ENCODE measurements at regions not wholly inside any gene's neighbourhood (a gene's known extent, or its start where the extent isn't known, plus 50 kb on each side); places are given as distances from the start of the nearest gene placed in this dataset.

DNA sequence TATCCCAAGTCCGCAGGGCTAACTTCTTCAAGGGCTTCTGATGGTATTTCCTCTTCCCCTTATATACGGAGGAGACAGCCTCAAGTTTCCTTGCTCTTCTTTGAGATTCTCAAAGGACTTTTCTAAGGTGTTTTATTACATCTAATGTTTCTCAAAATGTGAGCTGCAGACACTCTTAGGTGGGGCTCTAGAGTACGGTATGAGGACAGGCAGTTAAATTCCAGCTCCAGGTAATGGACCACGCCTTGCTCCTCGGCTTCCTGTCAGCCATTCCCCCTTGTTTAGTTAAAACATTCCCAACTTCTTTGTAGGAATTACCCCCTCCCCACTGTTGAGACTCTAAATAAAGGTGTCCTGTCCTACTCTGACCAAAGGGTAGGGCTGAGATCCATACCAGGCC lies 131.9 kb downstream of the IRS1 start:
- no peak for TF ChIP-seq TP53 (CRISPR knock-in tag; IDR thresholded peaks at IDR 0.05)
- TF ChIP-seq POLR2AphosphoS2 (conservative IDR thresholded peaks at IDR 0.05; ENCODE audit: low read length) = no peak
- no peak for TF ChIP-seq HOXB5 (CRISPR knock-in tag; IDR thresholded peaks at IDR 0.05)
- no peak for TF ChIP-seq CHD4 (IDR thresholded peaks at IDR 0.05; ENCODE audit: borderline replicate concordance)
- no peak for TF ChIP-seq PBX3 (IDR thresholded peaks at IDR 0.05)
- TF ChIP-seq ZC3H11A (IDR thresholded peaks at IDR 0.05) = no peak
- TF ChIP-seq PHF8 (IDR thresholded peaks at IDR 0.05; ENCODE audit: borderline replicate concordance, low read depth) = no peak
- no peak for TF ChIP-seq ZNF302 (CRISPR knock-in tag; IDR thresholded peaks at IDR 0.05)
- no peak for TF ChIP-seq RAD21 (conservative IDR thresholded peaks at IDR 0.05 in 1 of 2, IDR thresholded peaks at IDR 0.05 in 1 of 2)
- Histone ChIP-seq H3K4me3 (no peak overlapping the region), H3K4me1 (no peaks in the 10 kb centered on the region), H3K27ac (0 out of 6 replicates have a peak overlapping the region, but pooled peaks of 1 of the 2 experiments have one; percentile 1), H3K4me2 (no peak overlapping the region), H3K9me3 (no peaks in the 10 kb centered on the region)
- WGBS (ENCODE audit: missing lambda C conversion rate) = 68% methylated on average over 5 of the region's 5 CpGs
- DNase-seq (ENCODE audit: low read depth in 1 of 2, low spot score in 1 of 2) (no peak), ATAC-seq (no peak), FAIRE-seq (no peak)
- ChIA-PET CTCF (interaction anchor here (1.0 kb wide), 1 partner anchor 102 kb away, joined by 3 read pairs; no protein-coding TSS in a partner anchor), POLR2A (no interaction called here)

DNA sequence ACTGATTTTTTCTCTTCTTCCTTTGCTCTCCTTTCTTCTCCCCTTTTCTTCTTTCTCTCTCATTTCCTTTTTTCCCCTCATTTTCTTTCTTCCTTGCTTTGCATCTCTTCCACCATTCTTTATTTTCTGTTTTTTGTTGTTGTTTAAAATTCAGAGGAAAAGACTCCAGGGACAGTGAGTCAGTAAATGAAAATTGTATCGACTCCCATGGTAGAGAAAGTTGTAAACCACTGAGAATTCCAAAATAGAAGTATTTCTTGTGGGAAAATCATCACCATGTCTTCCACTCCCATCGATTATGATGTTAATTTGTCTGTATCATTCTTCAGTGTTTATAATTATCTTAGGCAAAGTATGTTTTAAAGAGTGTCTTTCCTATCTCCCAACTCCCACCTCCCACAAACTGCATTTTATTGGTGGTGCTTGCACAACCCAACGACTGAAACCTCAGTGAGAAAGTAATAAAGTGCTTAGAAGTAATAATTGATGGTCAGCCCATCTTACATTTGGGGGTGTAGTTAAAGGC lies 134.3 kb downstream of the IRS1 start:
- FAIRE-seq (no peak), ATAC-seq (no peak), DNase-seq (ENCODE audit: low read depth in 1 of 2, low spot score in 1 of 2) (no peak)
- ChIA-PET POLR2A (no interaction called here), CTCF (no interaction called here)
- Histone ChIP-seq H3K4me2 (no peak overlapping the region), H3K4me3 (no peak overlapping the region), H3K4me1 (peaks cover 19% of the 10 kb centered on the region), H3K27ac (no peak overlapping the region), H3K9me3 (no peaks in the 10 kb centered on the region)
- no peak for TF ChIP-seq HDAC2 (IDR thresholded peaks at IDR 0.05)
- TF ChIP-seq BHLHE40 (IDR thresholded peaks at IDR 0.05; ENCODE audit: low read depth, low read length) = no peak
- TF ChIP-seq HOXB5 (CRISPR knock-in tag; IDR thresholded peaks at IDR 0.05) = no peak
- no peak for TF ChIP-seq CBX2 (IDR thresholded peaks at IDR 0.05; ENCODE audit: borderline replicate concordance, low read depth)
- TF ChIP-seq FOSB (CRISPR knock-in tag; IDR thresholded peaks at IDR 0.05) = no peak
- no peak for TF ChIP-seq HES2 (IDR thresholded peaks at IDR 0.05)
- TF ChIP-seq, protein P1, sequence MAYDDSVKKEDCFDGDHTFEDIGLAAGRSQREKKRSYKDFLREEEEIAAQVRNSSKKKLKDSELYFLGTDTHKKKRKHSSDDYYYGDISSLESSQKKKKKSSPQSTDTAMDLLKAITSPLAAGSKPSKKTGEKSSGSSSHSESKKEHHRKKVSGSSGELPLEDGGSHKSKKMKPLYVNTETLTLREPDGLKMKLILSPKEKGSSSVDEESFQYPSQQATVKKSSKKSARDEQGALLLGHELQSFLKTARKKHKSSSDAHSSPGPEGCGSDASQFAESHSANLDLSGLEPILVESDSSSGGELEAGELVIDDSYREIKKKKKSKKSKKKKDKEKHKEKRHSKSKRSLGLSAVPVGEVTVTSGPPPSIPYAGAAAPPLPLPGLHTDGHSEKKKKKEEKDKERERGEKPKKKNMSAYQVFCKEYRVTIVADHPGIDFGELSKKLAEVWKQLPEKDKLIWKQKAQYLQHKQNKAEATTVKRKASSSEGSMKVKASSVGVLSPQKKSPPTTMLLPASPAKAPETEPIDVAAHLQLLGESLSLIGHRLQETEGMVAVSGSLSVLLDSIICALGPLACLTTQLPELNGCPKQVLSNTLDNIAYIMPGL (CRISPR knock-in tag; IDR thresholded peaks at IDR 0.05; ENCODE audit: borderline replicate concordance) = no peak
- TF ChIP-seq USF2 (IDR thresholded peaks at IDR 0.05) = no peak
- no peak for TF ChIP-seq MAZ (IDR thresholded peaks at IDR 0.05; ENCODE audit: borderline replicate concordance, low read depth, low read length)
- TF ChIP-seq HEYL (CRISPR knock-in tag; IDR thresholded peaks at IDR 0.05) = no peak
- TF ChIP-seq, protein P2, sequence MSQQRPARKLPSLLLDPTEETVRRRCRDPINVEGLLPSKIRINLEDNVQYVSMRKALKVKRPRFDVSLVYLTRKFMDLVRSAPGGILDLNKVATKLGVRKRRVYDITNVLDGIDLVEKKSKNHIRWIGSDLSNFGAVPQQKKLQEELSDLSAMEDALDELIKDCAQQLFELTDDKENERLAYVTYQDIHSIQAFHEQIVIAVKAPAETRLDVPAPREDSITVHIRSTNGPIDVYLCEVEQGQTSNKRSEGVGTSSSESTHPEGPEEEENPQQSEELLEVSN (IDR thresholded peaks at IDR 0.05; ENCODE audit: borderline replicate concordance, low read depth) = no peak
- WGBS (ENCODE audit: missing lambda C conversion rate) = 38% methylated on average over 3 of the region's 3 CpGs

DNA sequence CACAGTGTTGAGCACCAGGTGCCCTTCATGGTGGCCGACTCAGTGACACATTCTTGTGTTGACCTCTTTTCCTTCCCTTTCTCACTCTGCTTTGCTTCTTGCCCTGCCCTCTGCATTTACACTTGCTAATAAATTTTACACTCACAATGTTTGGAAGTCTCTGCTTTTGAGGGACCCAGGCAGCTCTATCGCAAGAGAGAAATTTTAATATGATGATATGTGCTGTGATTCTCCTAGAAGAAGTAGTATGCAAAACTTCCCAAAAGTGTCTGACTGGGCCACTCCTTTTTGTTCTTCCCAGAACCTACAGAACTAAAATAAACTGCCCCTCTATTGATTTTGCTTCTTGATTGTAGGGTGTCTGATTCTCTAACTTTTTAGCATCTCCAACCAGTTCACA lies 135.0 kb downstream of the IRS1 start:
- H3K4me1 ChIP-seq = peaks cover 22% of the 10 kb centered on the region
- H3K9me3 ChIP-seq = no peaks in the 10 kb centered on the region
- no peak overlapping the region for H3K4me3 ChIP-seq
- no peak overlapping the region for H3K27ac ChIP-seq
- no peak overlapping the region for H3K4me2 ChIP-seq
- ATAC-seq (no peak), FAIRE-seq (no peak), DNase-seq (ENCODE audit: low read depth in 1 of 2, low spot score in 1 of 2) (no peak)
- WGBS (ENCODE audit: missing lambda C conversion rate) = 94% methylated on average over 2 of the region's 2 CpGs
- CTCF ChIA-PET = no interaction called here
- POLR2A ChIA-PET = no interaction called here
- no peak for TF ChIP-seq ZNF302 (CRISPR knock-in tag; IDR thresholded peaks at IDR 0.05)
- no peak for TF ChIP-seq RCOR1 (IDR thresholded peaks at IDR 0.05; ENCODE audit: low read depth, low read length)
- TF ChIP-seq ESRRA (IDR thresholded peaks at IDR 0.05; ENCODE audit: borderline replicate concordance, low read length) = no peak
- TF ChIP-seq BCL3 (IDR thresholded peaks at IDR 0.05) = no peak
- TF ChIP-seq NPAS2 (CRISPR knock-in tag; IDR thresholded peaks at IDR 0.05; ENCODE audit: borderline replicate concordance) = no peak
- no peak for TF ChIP-seq MYC (IDR thresholded peaks at IDR 0.05; ENCODE audit: borderline replicate concordance, low read length)
- no peak for TF ChIP-seq JUN (IDR thresholded peaks at IDR 0.05)
- no peak for TF ChIP-seq CBX8 (IDR thresholded peaks at IDR 0.05)
- no peak for TF ChIP-seq USF2 (IDR thresholded peaks at IDR 0.05)
- no peak for TF ChIP-seq FOSB (CRISPR knock-in tag; IDR thresholded peaks at IDR 0.05)
- no peak for TF ChIP-seq JUNB (IDR thresholded peaks at IDR 0.05)

Data from A549 (cell line).